Subcutaneous abdominal adipose tissue (tissue), 5 donors: ENCODE measurements at regions not wholly inside any gene's neighbourhood (a gene's known extent, or its start where the extent isn't known, plus 50 kb on each side); places are given as distances from the start of the nearest gene placed in this dataset.

Source experiments
- H3K27ac ChIP-seq: one replicate; pipeline ENCODE4 v1.7.0; 2013; ENCODE audit warnings: low read depth, mild to moderate bottlenecking, inconsistent platforms, low read length, moderate library complexity
- H3K27me3 ChIP-seq, 5 donors: one replicate each; pipeline ENCODE4 v1.7.0; 2013; ENCODE audit warnings: low read length in 5 of 5, inconsistent platforms in 1 of 5; ENCODE audit not compliant: control insufficient read depth in 5 of 5, insufficient read depth in 4 of 5
- H3K36me3 ChIP-seq, 5 donors: one replicate each; pipeline ENCODE4 v1.7.0; 2013; ENCODE audit warnings: low read length in 5 of 5; ENCODE audit not compliant: control insufficient read depth in 5 of 5, insufficient read depth in 5 of 5
- H3K4me1 ChIP-seq, 5 donors: one replicate each; pipeline ENCODE4 v1.7.0; 2013; ENCODE audit warnings: low read length in 5 of 5, mild to moderate bottlenecking in 3 of 5, moderate library complexity in 1 of 5; ENCODE audit not compliant: control insufficient read depth in 5 of 5, insufficient read depth in 5 of 5
- H3K4me3 ChIP-seq, 5 donors: one replicate each; pipeline ENCODE4 v1.7.0; 2013; ENCODE audit warnings: low read length in 5 of 5, low read depth in 1 of 5
- H3K9ac ChIP-seq, 5 donors: one replicate each; pipeline ENCODE4 v1.7.0; 2013; ENCODE audit warnings: low read length in 5 of 5, mild to moderate bottlenecking in 4 of 5, moderate library complexity in 3 of 5
- H3K9me3 ChIP-seq, 5 donors: one replicate each; pipeline ENCODE4 v1.7.0; 2013; ENCODE audit warnings: low read length in 5 of 5; ENCODE audit not compliant: control insufficient read depth in 5 of 5
- donor health status: healthy.
- donor health status: healthy.
- donor health status: healthy.
- donor health status: healthy.
- donor health status: healthy.

DNA sequence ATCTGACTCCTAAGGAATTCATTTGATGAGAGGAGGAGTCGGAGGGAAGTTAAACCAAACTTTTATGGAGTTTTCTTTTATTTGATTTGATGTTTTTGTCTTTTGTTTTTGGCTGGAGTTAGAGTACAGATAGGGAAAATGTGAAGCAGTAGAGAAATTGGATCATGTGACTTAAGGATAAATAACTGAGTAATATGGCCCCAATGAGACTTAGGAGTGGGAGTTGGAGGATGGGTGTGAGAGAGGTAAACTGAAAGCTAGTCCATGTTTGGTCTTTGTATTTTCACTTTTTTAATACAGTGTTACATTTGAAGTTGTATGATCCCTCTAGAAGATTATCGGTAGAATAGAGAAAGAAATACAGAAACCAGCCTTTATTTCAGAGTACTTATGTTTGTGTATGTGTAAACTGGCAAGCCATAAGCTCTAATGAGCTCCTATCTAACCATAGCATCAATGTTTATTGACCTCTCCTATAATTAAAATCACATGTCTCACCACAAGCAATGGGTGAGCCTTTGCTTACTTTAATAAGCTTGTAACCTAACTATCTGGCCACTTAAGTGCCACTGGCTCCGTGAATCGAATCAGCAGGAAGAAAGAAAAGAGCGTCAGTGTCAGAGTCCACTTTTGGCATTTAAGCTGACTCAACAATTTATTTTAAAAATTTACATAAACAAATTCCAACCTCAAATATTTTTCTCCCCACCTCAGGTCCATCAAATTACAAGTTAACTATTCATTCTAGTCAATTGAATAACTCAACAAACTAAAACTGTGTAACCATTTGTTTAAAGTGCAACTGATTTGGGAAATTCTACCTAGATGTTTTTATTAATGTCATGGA is 113.8 kb downstream of the EPDR1 start:
- Histone ChIP-seq H3K27ac (no peak overlapping the region), H3K9ac (no peak overlapping the region), H3K9me3 (peaks cover 0 to 3% (median 0%) of the 10 kb centered on the region in 5 donors), H3K4me1 (peaks cover 0 to 6% (median 0%) of the 10 kb centered on the region in 5 donors), H3K36me3 (no peaks in the 10 kb centered on the region), H3K27me3 (no peaks in the 10 kb centered on the region), H3K4me3 (no peak overlapping the region)

GRCh38 chr7:38040831-38041230 is 120.4 kb downstream of the EPDR1 start:
- Histone ChIP-seq H3K4me3 (no peak overlapping the region), H3K27ac (no peak overlapping the region), H3K9me3 (peaks cover 0 to 3% (median 0%) of the 10 kb centered on the region in 5 donors), H3K9ac (no peak overlapping the region), H3K4me1 (no peaks in the 10 kb centered on the region), H3K27me3 (no peaks in the 10 kb centered on the region), H3K36me3 (no peaks in the 10 kb centered on the region)

DNA sequence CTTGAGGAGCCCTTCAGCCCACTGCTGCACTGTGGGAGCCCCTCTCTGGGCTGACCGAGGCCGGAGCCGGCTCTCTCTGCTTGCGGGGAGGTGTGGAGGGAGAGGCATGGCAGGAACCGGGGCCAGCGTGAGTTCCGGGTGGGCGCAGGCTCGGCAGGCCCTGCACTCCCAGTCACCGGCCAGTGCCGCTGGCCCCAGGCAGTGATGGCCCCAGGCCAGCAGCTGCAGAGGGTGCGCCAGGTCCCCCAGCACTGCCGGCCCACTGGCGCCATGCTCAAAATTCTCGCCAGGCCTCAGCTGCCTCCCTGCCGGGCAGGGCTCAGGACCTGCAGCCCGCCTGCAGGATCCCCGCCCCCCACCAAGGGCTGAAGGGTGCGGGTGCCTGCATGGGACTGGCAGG is 128.4 kb upstream of the STARD3NL start:
- H3K36me3 ChIP-seq = no peaks in the 10 kb centered on the region
- H3K4me1 ChIP-seq = peaks cover 0 to 13% (median 8%) of the 10 kb centered on the region in 5 donors
- peaks cover 0 to 2% (median 0%) of the 10 kb centered on the region in 5 donors for H3K9me3 ChIP-seq
- no peak overlapping the region for H3K4me3 ChIP-seq
- no peak overlapping the region for H3K9ac ChIP-seq
- no peaks in the 10 kb centered on the region for H3K27me3 ChIP-seq
- H3K27ac ChIP-seq = no peak overlapping the region

- Histone ChIP-seq H3K9me3 (peaks cover 0 to 2% (median 0%) of the 10 kb centered on the region in 5 donors), H3K27ac (no peak overlapping the region), H3K4me1 (peaks cover 0 to 15% (median 8%) of the 10 kb centered on the region in 5 donors), H3K36me3 (no peaks in the 10 kb centered on the region), H3K9ac (no peak overlapping the region), H3K27me3 (no peaks in the 10 kb centered on the region), H3K4me3 (no peak overlapping the region)
Measured at GRCh38 chr7:38051311-38051710, 126.7 kb upstream of the STARD3NL start.

DNA sequence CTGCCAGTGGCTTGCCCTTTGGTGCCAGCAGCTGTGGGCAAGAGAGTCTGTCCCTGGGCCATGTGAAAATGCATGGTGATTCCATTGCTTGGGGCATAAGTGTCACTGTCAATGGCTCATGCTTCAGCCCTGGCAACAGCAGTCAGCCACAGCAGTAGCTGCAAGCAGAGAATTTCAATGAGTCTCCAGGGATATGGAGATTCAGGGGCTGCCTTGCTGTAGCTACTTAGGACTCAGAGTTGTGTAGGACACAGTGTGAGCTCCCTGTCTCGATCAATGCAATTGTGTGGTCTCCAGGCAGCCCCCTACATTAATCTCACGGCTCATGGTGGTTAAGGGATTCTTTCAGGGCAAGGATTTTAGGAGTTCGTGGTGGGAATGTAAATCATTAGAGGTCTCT is 126.3 kb upstream of the STARD3NL start:
- Histone ChIP-seq H3K36me3 (no peaks in the 10 kb centered on the region), H3K9me3 (peaks cover 0 to 2% (median 0%) of the 10 kb centered on the region in 5 donors), H3K4me1 (peaks cover 0 to 15% (median 8%) of the 10 kb centered on the region in 5 donors), H3K4me3 (no peak overlapping the region), H3K9ac (no peak overlapping the region), H3K27ac (no peak overlapping the region), H3K27me3 (no peaks in the 10 kb centered on the region)

GRCh38 chr7:38052786-38053185 is 125.3 kb upstream of the STARD3NL start:
- Histone ChIP-seq H3K9me3 (peaks cover 0 to 2% (median 0%) of the 10 kb centered on the region in 5 donors), H3K27ac (no peak overlapping the region), H3K4me3 (no peak overlapping the region), H3K4me1 (peaks cover 0 to 15% (median 8%) of the 10 kb centered on the region in 5 donors), H3K9ac (no peak overlapping the region), H3K27me3 (no peaks in the 10 kb centered on the region), H3K36me3 (no peaks in the 10 kb centered on the region)

GRCh38 chr7:38054199-38054598 is 123.8 kb upstream of the STARD3NL start:
- Histone ChIP-seq H3K9me3 (no peaks in the 10 kb centered on the region), H3K36me3 (no peaks in the 10 kb centered on the region), H3K27me3 (no peaks in the 10 kb centered on the region), H3K27ac (no peak overlapping the region), H3K9ac (no peak overlapping the region), H3K4me3 (no peak overlapping the region), H3K4me1 (peaks cover 0 to 15% (median 8%) of the 10 kb centered on the region in 5 donors)

DNA sequence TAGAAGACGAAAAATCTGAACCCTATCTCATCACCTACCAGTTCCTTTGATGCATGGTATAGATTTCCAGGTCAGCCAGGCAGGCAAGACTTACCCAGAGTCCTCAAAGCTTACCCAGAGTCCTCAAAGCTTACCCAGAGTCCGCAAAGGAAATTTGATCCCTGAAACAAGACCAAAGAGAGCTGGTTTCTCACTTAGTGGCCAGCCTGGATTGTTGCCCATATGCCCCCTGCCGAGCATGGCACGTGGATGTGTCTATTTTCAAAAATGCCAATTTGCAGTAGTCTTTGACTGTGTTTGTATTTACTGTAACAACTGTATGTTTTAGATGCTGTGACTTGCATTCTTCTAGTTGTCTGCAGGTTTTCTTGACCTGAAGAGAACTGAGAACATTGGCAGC is 120.2 kb upstream of the STARD3NL start:
- no peak overlapping the region for H3K27ac ChIP-seq
- H3K27me3 ChIP-seq = no peaks in the 10 kb centered on the region
- peaks cover 0 to 11% (median 5%) of the 10 kb centered on the region in 5 donors for H3K4me1 ChIP-seq
- H3K4me3 ChIP-seq = no peak overlapping the region
- H3K36me3 ChIP-seq = no peaks in the 10 kb centered on the region
- no peak overlapping the region for H3K9ac ChIP-seq
- no peaks in the 10 kb centered on the region for H3K9me3 ChIP-seq

- Histone ChIP-seq H3K27me3 (no peaks in the 10 kb centered on the region), H3K9ac (no peak overlapping the region), H3K27ac (no peak overlapping the region), H3K36me3 (no peaks in the 10 kb centered on the region), H3K9me3 (no peaks in the 10 kb centered on the region), H3K4me1 (no peaks in the 10 kb centered on the region), H3K4me3 (no peak overlapping the region)
Measured at GRCh38 chr7:38060116-38060515, 117.9 kb upstream of the STARD3NL start.

DNA sequence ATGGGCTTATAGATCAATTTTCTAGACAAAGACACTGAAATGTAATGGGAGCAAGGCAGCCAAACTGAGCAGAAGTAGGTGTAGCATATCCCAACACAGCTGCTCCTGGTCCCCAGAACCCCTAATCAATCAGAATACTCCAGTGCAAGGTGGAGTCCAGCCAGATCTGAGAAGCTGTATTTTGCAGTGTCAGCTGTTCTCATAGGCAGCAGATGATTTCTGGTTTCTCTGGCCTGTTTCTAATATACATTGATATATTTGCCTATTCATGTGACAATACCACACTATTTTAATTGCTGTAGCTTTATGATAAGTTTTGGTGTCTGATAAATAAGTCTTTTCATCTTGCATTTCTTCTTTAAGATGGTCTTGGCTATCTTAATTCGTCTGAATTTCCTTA is 117.4 kb upstream of the STARD3NL start:
- Histone ChIP-seq H3K27ac (no peak overlapping the region), H3K4me3 (no peak overlapping the region), H3K4me1 (no peaks in the 10 kb centered on the region), H3K27me3 (no peaks in the 10 kb centered on the region), H3K9ac (no peak overlapping the region), H3K9me3 (no peaks in the 10 kb centered on the region), H3K36me3 (no peaks in the 10 kb centered on the region)
